H1 (cell line): ENCODE measurements at regions not wholly inside any gene's neighbourhood (a gene's known extent, or its start where the extent isn't known, plus 50 kb on each side); places are given as distances from the start of the nearest gene placed in this dataset.

Experiments
- ATF3 ChIP-seq: IDR thresholded peaks from 2 replicates; pipeline ENCODE4 v1.6.1; 2011; ENCODE audit warnings: low read depth, mild to moderate bottlenecking, low read length; ENCODE audit not compliant: insufficient read depth
- CHD7 ChIP-seq: fragments of 300-600 bp; sonication (generic); IDR thresholded peaks from 2 replicates; pipeline ENCODE4 v1.7.1; 2012; ENCODE audit warnings: low read length, moderate library complexity, mild to moderate bottlenecking, inconsistent platforms; ENCODE audit not compliant: insufficient replicate concordance
- USF2 ChIP-seq: IDR thresholded peaks from 2 replicates; pipeline ENCODE4 v1.6.1; 2011; ENCODE audit warnings: low read length, improper control_type of control experiment

- TF ChIP-seq CHD7 (no peak), USF2 (no peak), ATF3 (no peak)
These were observed 307.6 kb upstream of the NBEA start (continued) for GRCh38 chr13:34634448-34634847.
